Upper lobe of right lung (tissue), 1 donor: ENCODE measurements at regions not wholly inside any gene's neighbourhood (a gene's known extent, or its start where the extent isn't known, plus 50 kb on each side); places are given as distances from the start of the nearest gene placed in this dataset.

Source experiments
- ATAC-seq: fragments of 200-7000 bp; cut with Tn5 transposase; one replicate; pipeline ENCODE4 v1.9.1; 2020; ENCODE audit warnings: mild to moderate bottlenecking, moderate library complexity
- DNase-seq: peaks from one replicate; pipeline ENCODE4 v3.0.0-alpha.2; 2020
- H3K27ac ChIP-seq: fragments of 200-600 bp; one replicate; pipeline ENCODE4 v1.8.0; 2022
- H3K27me3 ChIP-seq: fragments of 200-600 bp; one replicate; pipeline ENCODE4 v1.8.0; 2022; ENCODE audit warnings: mild to moderate bottlenecking
- H3K36me3 ChIP-seq: fragments of 200-600 bp; one replicate; pipeline ENCODE4 v1.8.0; 2022
- H3K4me1 ChIP-seq: fragments of 200-600 bp; one replicate; pipeline ENCODE4 v1.8.0; 2022
- H3K4me3 ChIP-seq: fragments of 200-600 bp; one replicate; pipeline ENCODE4 v1.8.0; 2022; ENCODE audit warnings: mild to moderate bottlenecking
- H3K9me3 ChIP-seq: fragments of 200-600 bp; one replicate; pipeline ENCODE4 v1.8.0; 2022
- CTCF ChIP-seq: fragments of 200-600 bp; IDR thresholded peaks from one replicate; pipeline ENCODE4 v1.8.0; 2022; ENCODE audit warnings: antibody characterized with exemption
- intact Hi-C: fragments of 100-400 bp; cut with DNase I; formaldehyde crosslinking; loops from one replicate; pipeline ENCODE4 v1.11.0; 2022
- donor health status: DM: no; HTN: yes; CAD: no; lungs with severe emphysema.

GRCh38 chr14:97417331-97417730 is 620.1 kb downstream of the VRK1 start:
- H3K4me1 ChIP-seq = no peaks in the 10 kb centered on the region
- intact Hi-C loops = no loop called here
- no peaks in the 10 kb centered on the region for H3K9me3 ChIP-seq
- no peaks in the 10 kb centered on the region for H3K36me3 ChIP-seq
- DNase-seq (no peak), ATAC-seq (no peak)
- H3K27me3 ChIP-seq = peaks cover 37% of the 10 kb centered on the region
- no peak for TF ChIP-seq CTCF
- H3K27ac ChIP-seq = no peak overlapping the region
- no peak overlapping the region for H3K4me3 ChIP-seq

- no peaks in the 10 kb centered on the region for H3K4me1 ChIP-seq
- H3K9me3 ChIP-seq = no peaks in the 10 kb centered on the region
- H3K27me3 ChIP-seq = peaks cover 8% of the 10 kb centered on the region
- no peak for ATAC-seq
- no peak for TF ChIP-seq CTCF
- DNase-seq = no peak
- intact Hi-C loops = no loop called here
- H3K36me3 ChIP-seq = no peaks in the 10 kb centered on the region
- H3K4me3 ChIP-seq = no peak overlapping the region
- H3K27ac ChIP-seq = no peak overlapping the region
Observed at GRCh38 chr14:97420211-97420610, 623.0 kb downstream of the VRK1 start.

GRCh38 chr14:97426776-97427175 is 629.6 kb downstream of the VRK1 start:
- ATAC-seq = no peak
- H3K27me3 ChIP-seq = no peaks in the 10 kb centered on the region
- intact Hi-C loops = no loop called here
- TF ChIP-seq CTCF = no peak
- no peak overlapping the region for H3K27ac ChIP-seq
- H3K4me1 ChIP-seq = no peaks in the 10 kb centered on the region
- no peaks in the 10 kb centered on the region for H3K9me3 ChIP-seq
- no peak for DNase-seq
- no peaks in the 10 kb centered on the region for H3K36me3 ChIP-seq
- H3K4me3 ChIP-seq = no peak overlapping the region

- Histone ChIP-seq H3K9me3 (no peaks in the 10 kb centered on the region), H3K27me3 (no peaks in the 10 kb centered on the region), H3K4me3 (no peak overlapping the region), H3K4me1 (no peaks in the 10 kb centered on the region), H3K27ac (no peak overlapping the region), H3K36me3 (no peaks in the 10 kb centered on the region)
- no peak for ATAC-seq
- no peak for DNase-seq
- TF ChIP-seq CTCF = no peak
- intact Hi-C loops = no loop called here
Observed at GRCh38 chr14:97428808-97429440, 631.7 kb downstream of the VRK1 start.

GRCh38 chr14:97432586-97432985 is 635.4 kb downstream of the VRK1 start:
- DNase-seq = no peak

More at GRCh38 chr14:97432586-97432985, 635.4 kb downstream of the VRK1 start:
- no peaks in the 10 kb centered on the region for H3K36me3 ChIP-seq
- intact Hi-C loops = no loop called here
- H3K27ac ChIP-seq = no peak overlapping the region
- no peaks in the 10 kb centered on the region for H3K4me1 ChIP-seq
- H3K27me3 ChIP-seq = no peaks in the 10 kb centered on the region
- H3K4me3 ChIP-seq = no peak overlapping the region
- ATAC-seq = no peak
- H3K9me3 ChIP-seq = no peaks in the 10 kb centered on the region
- no peak for TF ChIP-seq CTCF
